Calu3 (cell line): ENCODE measurements at regions not wholly inside any gene's neighbourhood (a gene's known extent, or its start where the extent isn't known, plus 50 kb on each side); places are given as distances from the start of the nearest gene placed in this dataset.

Experiments
- BruUV-seq: library from RNA; stranded (reverse); fragments of 400-500 nt; replicated peaks from 2 replicates; lab custom pipeline; 2021; lab: Mats Ljungman, UMichigan
- CTCF ChIA-PET: fragments of 300-600 bp; sonication (Branson Sonifier 250); formaldehyde crosslinking; loops from one replicate; lab custom pipeline; 2022; ENCODE audit warnings: antibody characterized with exemption; lab: Charles Lee
- DNase-seq: peaks from one replicate; pipeline ENCODE4 v3.0.0; 2022
- H3K27ac Mint-ChIP-seq: one replicate; pipeline ENCODE4 v1.8.0; 2022; ENCODE audit warnings: mixed read lengths; ENCODE audit not compliant: unreplicated experiment
- H3K27me3 Mint-ChIP-seq: one replicate; pipeline ENCODE4 v1.8.0; 2022; ENCODE audit warnings: mixed read lengths; ENCODE audit not compliant: unreplicated experiment
- H3K36me3 Mint-ChIP-seq: one replicate; pipeline ENCODE4 v1.8.0; 2022; ENCODE audit warnings: mild to moderate bottlenecking, moderate library complexity, mixed read lengths; ENCODE audit not compliant: insufficient read depth, unreplicated experiment
- H3K4me1 Mint-ChIP-seq: one replicate; pipeline ENCODE4 v1.8.0; 2022; ENCODE audit warnings: mild to moderate bottlenecking, low read depth, mixed read lengths; ENCODE audit not compliant: unreplicated experiment
- H3K4me3 Mint-ChIP-seq: one replicate; pipeline ENCODE4 v1.8.0; 2022; ENCODE audit warnings: mild to moderate bottlenecking, low read depth, moderate library complexity, mixed read lengths; ENCODE audit not compliant: unreplicated experiment
- H3K9me3 Mint-ChIP-seq: one replicate; pipeline ENCODE4 v1.8.0; 2022; ENCODE audit warnings: low read depth, mixed read lengths; ENCODE audit not compliant: unreplicated experiment
- intact Hi-C: fragments of 100-400 bp; cut with micrococcal nuclease; formaldehyde crosslinking; loops from one replicate; pipeline ENCODE4 v1.10.0; 2022; ENCODE audit not compliant: unreplicated experiment
- TF ChIP-seq, protein P1 (sequence below): fragments of 200-600 bp; IDR thresholded peaks from one replicate; pipeline ENCODE4 v1.8.0; 2022; ENCODE audit warnings: antibody characterized with exemption; ENCODE audit not compliant: unreplicated experiment

DNA sequence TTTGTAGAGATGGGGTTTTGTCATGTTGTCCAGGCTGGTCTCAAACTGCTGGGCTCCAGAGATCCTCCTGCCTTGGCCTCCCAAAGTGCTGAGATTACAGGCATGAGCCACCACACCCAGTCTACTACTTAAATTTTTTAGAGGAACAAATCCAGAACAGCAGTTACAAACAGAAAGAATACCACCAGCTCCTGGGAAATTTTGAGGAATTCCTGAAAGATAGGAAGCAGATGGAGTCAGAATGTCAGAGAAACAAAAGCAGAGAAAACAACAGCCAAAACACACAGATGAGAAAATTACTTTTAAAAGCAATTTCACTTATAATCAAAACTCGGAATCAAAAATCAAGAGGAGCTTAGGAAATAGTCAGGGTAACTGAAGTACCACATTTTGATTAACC lies 543.3 kb upstream of the MARCKS start:
- intact Hi-C loops: no loop called here
- Mint-ChIP-seq H3K27ac (no peak overlapping the region), H3K4me1 (peaks cover 5% of the 10 kb centered on the region), H3K9me3 (no peaks in the 10 kb centered on the region), H3K27me3 (no peaks in the 10 kb centered on the region), H3K36me3 (no peaks in the 10 kb centered on the region), H3K4me3 (no peak overlapping the region)
- no TSS peak for BruUV-seq
- no peak for DNase-seq
- TF ChIP-seq, protein P1, sequence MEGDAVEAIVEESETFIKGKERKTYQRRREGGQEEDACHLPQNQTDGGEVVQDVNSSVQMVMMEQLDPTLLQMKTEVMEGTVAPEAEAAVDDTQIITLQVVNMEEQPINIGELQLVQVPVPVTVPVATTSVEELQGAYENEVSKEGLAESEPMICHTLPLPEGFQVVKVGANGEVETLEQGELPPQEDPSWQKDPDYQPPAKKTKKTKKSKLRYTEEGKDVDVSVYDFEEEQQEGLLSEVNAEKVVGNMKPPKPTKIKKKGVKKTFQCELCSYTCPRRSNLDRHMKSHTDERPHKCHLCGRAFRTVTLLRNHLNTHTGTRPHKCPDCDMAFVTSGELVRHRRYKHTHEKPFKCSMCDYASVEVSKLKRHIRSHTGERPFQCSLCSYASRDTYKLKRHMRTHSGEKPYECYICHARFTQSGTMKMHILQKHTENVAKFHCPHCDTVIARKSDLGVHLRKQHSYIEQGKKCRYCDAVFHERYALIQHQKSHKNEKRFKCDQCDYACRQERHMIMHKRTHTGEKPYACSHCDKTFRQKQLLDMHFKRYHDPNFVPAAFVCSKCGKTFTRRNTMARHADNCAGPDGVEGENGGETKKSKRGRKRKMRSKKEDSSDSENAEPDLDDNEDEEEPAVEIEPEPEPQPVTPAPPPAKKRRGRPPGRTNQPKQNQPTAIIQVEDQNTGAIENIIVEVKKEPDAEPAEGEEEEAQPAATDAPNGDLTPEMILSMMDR: no peak
- CTCF ChIA-PET: no interaction called here

DNA sequence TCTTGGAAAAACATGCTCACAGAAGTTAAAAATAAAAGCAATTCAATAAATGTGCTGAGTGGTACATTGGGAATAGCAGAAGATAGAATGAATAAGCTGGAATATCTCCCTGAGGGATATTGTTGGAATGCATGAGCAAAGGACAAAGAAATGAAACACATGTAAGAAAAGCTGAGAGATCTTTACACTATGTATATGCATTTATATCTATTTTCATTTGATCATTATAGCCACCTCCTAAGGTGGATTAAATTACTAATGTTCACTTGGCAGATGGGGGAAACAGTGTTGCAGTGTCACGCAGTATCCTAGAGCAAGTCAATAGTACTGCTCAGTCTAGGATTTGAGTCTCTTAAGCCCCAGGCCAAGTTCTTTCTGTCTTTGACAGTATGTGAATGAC lies 542.0 kb upstream of the MARCKS start:
- no peaks in the 10 kb centered on the region for H3K9me3 Mint-ChIP-seq
- intact Hi-C loops: no loop called here
- H3K4me1 Mint-ChIP-seq: peaks cover 7% of the 10 kb centered on the region
- H3K36me3 Mint-ChIP-seq: no peaks in the 10 kb centered on the region
- TF ChIP-seq, protein P1: no peak
- BruUV-seq: no TSS peak
- no peak overlapping the region for H3K27ac Mint-ChIP-seq
- CTCF ChIA-PET: no interaction called here
- no peak overlapping the region for H3K4me3 Mint-ChIP-seq
- DNase-seq: no peak
- no peaks in the 10 kb centered on the region for H3K27me3 Mint-ChIP-seq

DNA sequence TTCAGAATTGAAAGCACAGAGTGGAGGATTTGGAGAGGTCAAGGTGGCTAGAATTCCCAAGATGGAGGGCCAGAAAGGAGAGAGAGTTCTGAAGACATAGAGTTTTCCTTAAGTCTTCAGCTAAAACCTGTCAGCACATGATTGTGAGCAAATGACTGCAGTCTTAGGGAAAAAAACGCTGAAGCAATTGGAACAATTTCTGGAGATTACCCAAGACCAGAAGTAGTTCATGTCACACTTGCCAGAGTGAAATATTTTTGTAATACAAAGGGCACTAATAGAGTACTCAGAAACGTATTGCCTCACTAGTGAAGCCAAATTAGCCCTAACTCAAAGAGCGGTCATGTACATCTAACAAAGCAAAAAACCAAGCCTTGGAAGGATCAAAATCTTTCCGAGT lies 541.3 kb upstream of the MARCKS start:
- H3K27ac Mint-ChIP-seq: no peak overlapping the region
- H3K4me1 Mint-ChIP-seq: peaks cover 7% of the 10 kb centered on the region
- no TSS peak for BruUV-seq
- CTCF ChIA-PET: no interaction called here
- no peaks in the 10 kb centered on the region for H3K36me3 Mint-ChIP-seq
- TF ChIP-seq, protein P1: no peak
- H3K27me3 Mint-ChIP-seq: no peaks in the 10 kb centered on the region
- DNase-seq: no peak
- H3K4me3 Mint-ChIP-seq: no peak overlapping the region
- intact Hi-C loops: no loop called here
- no peaks in the 10 kb centered on the region for H3K9me3 Mint-ChIP-seq

DNA sequence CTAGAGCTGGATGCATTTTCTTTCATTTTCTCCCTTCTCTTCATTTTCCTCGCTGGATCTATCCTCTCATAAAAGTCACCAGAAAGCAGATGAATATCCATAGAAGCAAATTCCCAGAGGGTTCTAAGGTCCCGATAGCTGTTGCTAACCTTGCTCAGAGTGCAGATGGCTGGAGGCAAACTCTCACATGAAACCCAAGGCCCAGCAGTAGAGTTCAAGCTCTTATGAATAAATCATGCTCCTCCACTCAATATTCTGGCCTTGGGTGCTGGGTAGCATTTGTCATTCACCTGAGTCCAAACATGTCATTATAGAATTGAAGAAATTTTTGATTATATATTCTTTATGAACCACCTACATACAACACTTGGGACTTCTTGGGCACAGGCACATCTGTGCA lies 539.7 kb upstream of the MARCKS start:
- Mint-ChIP-seq H3K9me3 (no peaks in the 10 kb centered on the region), H3K36me3 (no peaks in the 10 kb centered on the region), H3K27ac (no peak overlapping the region), H3K27me3 (no peaks in the 10 kb centered on the region), H3K4me1 (peaks cover 7% of the 10 kb centered on the region), H3K4me3 (no peak overlapping the region)
- intact Hi-C loops: no loop called here
- CTCF ChIA-PET: no interaction called here
- TF ChIP-seq, protein P1: no peak
- DNase-seq: no peak
- BruUV-seq: no TSS peak
